ENCODE measurements at regions not wholly inside any gene's neighbourhood (a gene's known extent, or its start where the extent isn't known, plus 50 kb on each side); places are given as distances from the start of the nearest gene placed in this dataset.

- no peak for TF ChIP-seq CTCF (IDR thresholded peaks at IDR 0.05)
- no peak for TF ChIP-seq POLR2A (IDR thresholded peaks at IDR 0.05; ENCODE audit: low read depth)
- no peak for TF ChIP-seq POLR2AphosphoS5 (IDR thresholded peaks at IDR 0.05)
Measured at GRCh38 chr4:23245203-23245832, 552.6 kb downstream of the GBA3 start.

Data from esophagus muscularis mucosa (tissue), 3 donors.